ENCODE measurements at regions not wholly inside any gene's neighbourhood (a gene's known extent, or its start where the extent isn't known, plus 50 kb on each side); places are given as distances from the start of the nearest gene placed in this dataset.

GRCh38 chr11:120055646-120056045 is 82.3 kb downstream of the TRIM29 start:
- intact Hi-C loops (cut with micrococcal nuclease), result no loop called here
- no peak overlapping the region for H2AFZ ChIP-seq (ENCODE audit: insufficient read depth, low read depth, low read length, poor library complexity, severe bottlenecking)
- no peak overlapping the region for H3K9ac ChIP-seq (ENCODE audit: insufficient read depth, low read length, poor library complexity, severe bottlenecking)
- no peaks in the 10 kb centered on the region for H3K36me3 Mint-ChIP-seq
- no peak for TF ChIP-seq CTCF (IDR thresholded peaks at IDR 0.05)
- H3K79me2 ChIP-seq (ENCODE audit: insufficient read depth, low read length), result no peaks in the 10 kb centered on the region
- H3K9me3 ChIP-seq (replicated peaks in 1 of 2; ENCODE audit: control insufficient read depth in 1 of 2, insufficient read depth in 1 of 2, low read length in 2 of 2), result no peaks in the 10 kb centered on the region
- H3K4me1 Mint-ChIP-seq, result no peaks in the 10 kb centered on the region
- H3K4me2 ChIP-seq (replicated peaks; ENCODE audit: extremely low read depth, low read length, poor library complexity, severe bottlenecking), result no peak overlapping the region
- no peaks in the 10 kb centered on the region for H4K20me1 ChIP-seq (ENCODE audit: insufficient read depth, low read length)
- H3K27ac ChIP-seq (ENCODE audit: low read depth in 1 of 2, low read length in 2 of 2), result no peak overlapping the region
- no peak for DNase-seq
- H3K36me3 ChIP-seq (replicated peaks in 1 of 2; ENCODE audit: control insufficient read depth in 1 of 2, insufficient read depth in 2 of 2, low read length in 2 of 2), result no peaks in the 10 kb centered on the region
- H3K4me3 Mint-ChIP-seq, result no peak overlapping the region
- H3K9me3 Mint-ChIP-seq, result peaks cover 0 to 7% (median 1%) of the 10 kb centered on the region in 7 donors
- no peak overlapping the region for H3K4me3 ChIP-seq (replicated peaks in 1 of 3; ENCODE audit: low read depth in 2 of 3, low read length in 3 of 3)
- no peaks in the 10 kb centered on the region for H3K4me1 ChIP-seq (ENCODE audit: control insufficient read depth in 1 of 2, insufficient read depth in 2 of 2, low read length in 2 of 2)
- peaks cover 9 to 23% (median 13%) of the 10 kb centered on the region in 3 donors for H3K27me3 Mint-ChIP-seq (ENCODE audit: low read depth in 3 of 3)
- H3K27ac Mint-ChIP-seq, result no peak overlapping the region
- no peaks in the 10 kb centered on the region for H3K27me3 ChIP-seq (ENCODE audit: control insufficient read depth in 2 of 2, insufficient read depth in 2 of 2, low read length in 2 of 2)

- H3K27ac Mint-ChIP-seq, result no peak overlapping the region
- no peak for TF ChIP-seq CTCF (IDR thresholded peaks at IDR 0.05)
- H2AFZ ChIP-seq (ENCODE audit: insufficient read depth, low read depth, low read length, poor library complexity, severe bottlenecking), result no peak overlapping the region
- H3K36me3 ChIP-seq (replicated peaks in 1 of 2; ENCODE audit: control insufficient read depth in 1 of 2, insufficient read depth in 2 of 2, low read length in 2 of 2), result no peaks in the 10 kb centered on the region
- no peaks in the 10 kb centered on the region for H3K79me2 ChIP-seq (ENCODE audit: insufficient read depth, low read length)
- no peaks in the 10 kb centered on the region for H3K36me3 Mint-ChIP-seq
- no peak overlapping the region for H3K4me2 ChIP-seq (replicated peaks; ENCODE audit: extremely low read depth, low read length, poor library complexity, severe bottlenecking)
- H3K27me3 Mint-ChIP-seq (ENCODE audit: low read depth in 3 of 3), result peaks cover 9 to 23% (median 13%) of the 10 kb centered on the region in 3 donors
- no peak overlapping the region for H3K27ac ChIP-seq (ENCODE audit: low read depth in 1 of 2, low read length in 2 of 2)
- no peak overlapping the region for H3K9ac ChIP-seq (ENCODE audit: insufficient read depth, low read length, poor library complexity, severe bottlenecking)
- no peaks in the 10 kb centered on the region for H3K4me1 Mint-ChIP-seq
- 86% methylated on average over 2 of the region's 4 CpGs for WGBS (ENCODE audit: insufficient coverage)
- H3K9me3 ChIP-seq (replicated peaks in 1 of 2; ENCODE audit: control insufficient read depth in 1 of 2, insufficient read depth in 1 of 2, low read length in 2 of 2), result no peaks in the 10 kb centered on the region
- peaks cover 0 to 7% (median 1%) of the 10 kb centered on the region in 7 donors for H3K9me3 Mint-ChIP-seq
- no peak for DNase-seq
- H4K20me1 ChIP-seq (ENCODE audit: insufficient read depth, low read length), result no peaks in the 10 kb centered on the region
- H3K4me3 ChIP-seq (replicated peaks in 1 of 3; ENCODE audit: low read depth in 2 of 3, low read length in 3 of 3), result no peak overlapping the region
- H3K27me3 ChIP-seq (ENCODE audit: control insufficient read depth in 2 of 2, insufficient read depth in 2 of 2, low read length in 2 of 2), result no peaks in the 10 kb centered on the region
- intact Hi-C loops (cut with micrococcal nuclease), result no loop called here
- no peaks in the 10 kb centered on the region for H3K4me1 ChIP-seq (ENCODE audit: control insufficient read depth in 1 of 2, insufficient read depth in 2 of 2, low read length in 2 of 2)
- no peak overlapping the region for H3K4me3 Mint-ChIP-seq
Observed at GRCh38 chr11:120054753-120055045, 83.2 kb downstream of the TRIM29 start.
